Dendritic cell treated with granulocyte-macrophage colony-stimulating factor and Interleukin-4, amounts not matched to agents 40 ng/mL and 50 ng/mL, for 4 days (primary cell): ENCODE measurements at regions not wholly inside any gene's neighbourhood (a gene's known extent, or its start where the extent isn't known, plus 50 kb on each side); places are given as distances from the start of the nearest gene placed in this dataset.
"Not testable (repeated sequence)": the region's sequence is repeated elsewhere in the genome, so short reads cannot be mapped to it uniquely, and the experiment has no call there.

Experiments used
- H3K27ac Mint-ChIP-seq: one replicate; pipeline ENCODE4 v1.8.0; 2022; ENCODE audit warnings: mild to moderate bottlenecking, mixed read lengths
- H3K27me3 Mint-ChIP-seq: one replicate; pipeline ENCODE4 v1.8.0; 2022; ENCODE audit warnings: mild to moderate bottlenecking, mixed read lengths
- H3K36me3 Mint-ChIP-seq: one replicate; pipeline ENCODE4 v1.8.0; 2022; ENCODE audit warnings: low read depth, mixed read lengths
- H3K4me1 Mint-ChIP-seq: one replicate; pipeline ENCODE4 v1.8.0; 2022; ENCODE audit warnings: low read depth, mixed read lengths
- H3K4me3 Mint-ChIP-seq: one replicate; pipeline ENCODE4 v1.8.0; 2022; ENCODE audit warnings: mild to moderate bottlenecking, moderate library complexity, mixed read lengths
- H3K9me3 Mint-ChIP-seq: one replicate; pipeline ENCODE4 v1.8.0; 2022; ENCODE audit warnings: mixed read lengths
- intact Hi-C: fragments of 100-400 bp; cut with micrococcal nuclease; formaldehyde crosslinking; loops from one replicate; pipeline ENCODE4 v1.15.0; 2022

DNA sequence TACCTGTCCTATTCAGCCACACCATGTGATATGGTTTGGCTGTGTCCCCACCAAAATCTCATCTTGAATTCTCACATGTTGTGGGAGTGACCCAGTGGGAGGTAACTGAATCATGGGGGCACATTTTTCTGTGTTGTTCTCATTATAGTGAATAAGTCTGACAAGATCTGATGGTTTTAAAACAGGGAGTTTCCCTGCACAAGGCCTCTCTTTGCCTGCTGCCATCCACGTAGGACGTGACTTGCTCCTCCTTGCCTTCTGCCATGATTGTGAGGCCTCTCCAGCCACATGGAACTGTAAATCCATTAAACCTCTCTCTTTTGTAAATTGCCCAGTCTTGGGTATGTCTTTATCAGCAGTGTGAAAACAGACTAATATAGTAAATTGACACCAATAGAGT, 117.7 kb downstream of the ENC1 start:
- intact Hi-C loops, H3K4me3 Mint-ChIP-seq, H3K27me3 Mint-ChIP-seq, H3K36me3 Mint-ChIP-seq, H3K27ac Mint-ChIP-seq: not testable (repeated sequence)
- H3K4me1 Mint-ChIP-seq, result peaks cover 11% of the 10 kb centered on the region
- peaks cover 28% of the 10 kb centered on the region for H3K9me3 Mint-ChIP-seq

DNA sequence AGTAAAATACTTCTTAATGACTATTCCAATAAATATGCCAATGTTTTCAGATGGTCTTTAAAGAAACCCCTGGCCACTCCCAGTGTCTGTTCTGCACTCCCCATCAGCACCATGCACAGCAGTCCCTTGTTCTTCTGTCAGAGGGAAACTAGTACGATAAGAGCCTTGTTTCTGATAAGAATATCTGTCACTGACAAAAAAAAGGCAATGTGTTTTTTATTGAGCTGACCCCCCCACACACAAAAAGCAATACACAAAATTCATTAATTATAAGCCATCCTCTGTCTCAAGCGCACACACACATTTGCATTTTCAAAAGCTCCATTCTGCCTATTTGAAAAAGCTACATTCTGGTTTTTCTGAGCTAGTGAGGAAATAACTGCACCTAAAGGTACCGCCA, 119.1 kb downstream of the ENC1 start:
- H3K36me3 Mint-ChIP-seq, result no peaks in the 10 kb centered on the region
- no peak overlapping the region for H3K27ac Mint-ChIP-seq
- intact Hi-C loops, result no loop called here
- H3K27me3 Mint-ChIP-seq, result no peaks in the 10 kb centered on the region
- no peak overlapping the region for H3K4me3 Mint-ChIP-seq
- peaks cover 28% of the 10 kb centered on the region for H3K9me3 Mint-ChIP-seq
- no peaks in the 10 kb centered on the region for H3K4me1 Mint-ChIP-seq

DNA sequence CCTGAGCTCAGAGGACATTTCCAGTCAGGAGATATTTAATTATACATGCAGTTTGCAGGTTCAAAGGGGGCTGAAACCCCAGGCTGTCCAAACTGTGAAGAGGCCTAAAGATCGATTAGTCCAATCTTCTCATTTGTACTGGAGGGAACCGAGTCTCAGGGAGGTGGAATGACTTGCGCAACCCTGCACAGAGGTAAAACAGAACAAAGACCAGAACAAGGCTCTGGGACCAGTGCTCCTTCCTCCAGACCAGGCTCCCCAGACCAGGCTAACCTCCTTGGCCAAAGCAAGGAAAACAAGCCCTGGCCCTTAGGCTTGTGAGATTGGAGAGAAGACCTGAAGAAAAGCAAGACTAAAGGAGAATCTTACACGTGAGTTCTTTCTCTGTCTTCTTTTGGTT, 120.8 kb downstream of the ENC1 start:
- Mint-ChIP-seq H3K9me3 (peaks cover 21% of the 10 kb centered on the region), H3K4me1 (no peaks in the 10 kb centered on the region), H3K27me3 (no peaks in the 10 kb centered on the region), H3K27ac (no peak overlapping the region), H3K4me3 (no peak overlapping the region), H3K36me3 (no peaks in the 10 kb centered on the region)
- intact Hi-C loops, result no loop called here

DNA sequence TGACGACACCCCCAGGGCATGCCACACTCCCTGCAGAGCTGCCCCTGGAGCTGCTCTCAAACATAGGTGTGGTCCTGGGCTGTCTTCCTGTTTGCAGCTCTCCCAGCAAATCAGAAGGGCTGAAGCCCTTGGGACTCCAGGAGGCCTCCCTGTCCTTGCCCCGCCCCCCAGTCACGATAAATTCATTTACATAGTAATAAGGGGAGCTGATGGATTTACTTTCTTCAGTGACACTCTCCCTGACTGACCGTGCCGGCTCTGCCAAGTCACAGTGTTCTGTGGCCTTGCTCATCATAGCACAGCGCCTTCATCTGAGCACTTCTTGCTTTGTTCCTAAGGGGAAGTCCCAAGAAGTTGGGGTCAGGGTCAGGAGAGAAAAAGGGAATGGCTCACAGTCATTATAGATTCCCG, 121.4 kb downstream of the ENC1 start:
- Mint-ChIP-seq H3K36me3 (no peaks in the 10 kb centered on the region), H3K9me3 (peaks cover 16% of the 10 kb centered on the region), H3K27ac (no peak overlapping the region), H3K4me1 (no peaks in the 10 kb centered on the region), H3K27me3 (no peaks in the 10 kb centered on the region), H3K4me3 (no peak overlapping the region)
- intact Hi-C loops, result no loop called here

DNA sequence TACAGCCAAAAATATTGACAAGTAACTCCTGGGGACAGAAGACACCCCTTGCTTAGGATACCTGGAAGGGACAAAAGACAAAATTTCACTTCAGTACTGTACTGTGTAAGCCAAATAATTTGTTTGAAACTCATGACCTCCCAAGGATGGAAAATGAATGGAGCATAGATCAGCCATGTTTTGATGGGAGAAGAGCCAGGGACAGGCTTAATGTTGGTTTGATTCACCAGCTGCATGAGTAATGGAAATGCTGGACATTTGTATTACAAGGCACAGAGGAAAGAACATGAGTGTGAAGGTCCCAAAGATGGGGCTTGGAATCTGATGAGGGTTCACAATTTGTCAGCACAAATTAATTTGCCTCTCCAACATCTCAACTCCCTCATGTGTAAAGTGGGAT, 122.8 kb downstream of the ENC1 start:
- H3K36me3 Mint-ChIP-seq, result no peaks in the 10 kb centered on the region
- intact Hi-C loops, result no loop called here
- H3K27ac Mint-ChIP-seq, result no peak overlapping the region
- peaks cover 1% of the 10 kb centered on the region for H3K9me3 Mint-ChIP-seq
- no peak overlapping the region for H3K4me3 Mint-ChIP-seq
- H3K4me1 Mint-ChIP-seq, result no peaks in the 10 kb centered on the region
- H3K27me3 Mint-ChIP-seq, result no peaks in the 10 kb centered on the region

DNA sequence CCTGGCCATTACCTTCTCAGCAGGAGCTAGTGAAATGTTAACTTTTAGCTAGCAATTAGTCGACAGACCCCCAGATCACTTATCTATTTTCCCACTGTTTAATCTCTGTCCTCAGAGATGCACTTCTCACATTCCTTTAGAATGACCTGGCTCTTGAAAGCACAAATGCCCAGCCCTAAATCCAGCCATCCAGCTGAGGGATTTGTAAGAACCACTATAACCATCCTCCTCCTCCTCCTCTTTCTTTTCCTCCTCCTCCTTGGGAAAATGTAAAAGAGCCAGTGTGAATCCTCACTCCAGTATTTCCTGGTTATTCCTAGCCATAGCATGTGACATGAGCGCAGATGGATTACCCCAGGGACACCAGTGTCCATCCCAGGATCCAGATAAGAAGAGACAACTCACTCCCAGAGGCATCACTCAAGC, 124.3 kb downstream of the ENC1 start:
- Mint-ChIP-seq H3K4me3 (no peak overlapping the region), H3K27me3 (no peaks in the 10 kb centered on the region), H3K4me1 (no peaks in the 10 kb centered on the region), H3K9me3 (no peaks in the 10 kb centered on the region), H3K36me3 (no peaks in the 10 kb centered on the region), H3K27ac (no peak overlapping the region)
- intact Hi-C loops, result no loop called here

DNA sequence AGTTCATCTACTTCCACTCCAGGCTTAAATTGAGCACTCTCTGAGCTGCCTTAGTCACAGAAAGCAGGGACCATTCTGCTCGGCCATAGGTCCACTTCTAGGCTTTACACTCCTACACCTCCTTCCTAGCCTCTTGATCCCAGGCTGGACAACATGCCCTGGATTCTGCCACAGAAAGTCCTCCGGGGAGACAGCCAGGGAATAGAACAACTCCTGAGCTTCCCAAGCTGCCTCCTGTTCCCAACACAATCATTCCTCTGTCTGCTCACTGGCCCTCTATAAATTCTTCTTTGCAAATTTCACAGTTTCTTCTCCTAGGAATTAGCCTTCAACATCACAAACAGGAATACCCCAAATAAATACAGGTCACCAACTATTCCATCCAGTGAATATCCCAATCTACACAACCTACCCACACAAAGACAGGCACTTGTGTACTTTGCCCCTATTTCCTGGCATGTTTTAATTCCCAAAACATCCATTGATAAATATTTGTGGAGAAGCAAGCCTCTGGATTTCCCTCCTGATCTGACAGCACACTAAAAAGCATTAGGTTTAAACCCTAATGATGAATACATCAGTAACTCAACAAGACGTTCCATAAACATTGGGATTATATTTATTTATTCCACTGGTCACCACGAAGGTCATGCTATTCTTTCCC, 125.5 kb downstream of the ENC1 start:
- no peaks in the 10 kb centered on the region for H3K4me1 Mint-ChIP-seq
- no peaks in the 10 kb centered on the region for H3K9me3 Mint-ChIP-seq
- intact Hi-C loops, result no loop called here
- H3K27me3 Mint-ChIP-seq, result no peaks in the 10 kb centered on the region
- no peaks in the 10 kb centered on the region for H3K36me3 Mint-ChIP-seq
- no peak overlapping the region for H3K4me3 Mint-ChIP-seq
- no peak overlapping the region for H3K27ac Mint-ChIP-seq

DNA sequence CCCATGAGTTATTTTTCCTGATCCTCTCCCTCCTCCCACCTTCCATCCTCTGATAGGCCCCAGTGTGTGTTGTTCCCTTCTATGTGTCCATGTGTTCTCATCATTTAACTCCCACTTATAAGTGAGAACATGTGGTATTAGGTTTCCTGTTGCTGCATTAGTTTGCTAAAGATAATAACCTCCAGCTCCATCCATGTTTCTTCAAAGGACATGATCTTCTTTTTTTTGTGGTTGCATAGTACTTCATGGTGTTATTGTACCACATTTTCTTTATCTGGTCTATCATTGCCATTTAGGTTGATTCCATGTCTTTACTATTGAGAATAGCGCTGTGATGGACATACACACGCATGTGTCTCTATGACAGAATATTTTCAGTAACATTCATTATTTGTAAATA, 128.8 kb downstream of the ENC1 start:
- H3K9me3 Mint-ChIP-seq, H3K27ac Mint-ChIP-seq, H3K4me3 Mint-ChIP-seq, H3K4me1 Mint-ChIP-seq, H3K36me3 Mint-ChIP-seq, intact Hi-C loops, H3K27me3 Mint-ChIP-seq: not testable (repeated sequence)

DNA sequence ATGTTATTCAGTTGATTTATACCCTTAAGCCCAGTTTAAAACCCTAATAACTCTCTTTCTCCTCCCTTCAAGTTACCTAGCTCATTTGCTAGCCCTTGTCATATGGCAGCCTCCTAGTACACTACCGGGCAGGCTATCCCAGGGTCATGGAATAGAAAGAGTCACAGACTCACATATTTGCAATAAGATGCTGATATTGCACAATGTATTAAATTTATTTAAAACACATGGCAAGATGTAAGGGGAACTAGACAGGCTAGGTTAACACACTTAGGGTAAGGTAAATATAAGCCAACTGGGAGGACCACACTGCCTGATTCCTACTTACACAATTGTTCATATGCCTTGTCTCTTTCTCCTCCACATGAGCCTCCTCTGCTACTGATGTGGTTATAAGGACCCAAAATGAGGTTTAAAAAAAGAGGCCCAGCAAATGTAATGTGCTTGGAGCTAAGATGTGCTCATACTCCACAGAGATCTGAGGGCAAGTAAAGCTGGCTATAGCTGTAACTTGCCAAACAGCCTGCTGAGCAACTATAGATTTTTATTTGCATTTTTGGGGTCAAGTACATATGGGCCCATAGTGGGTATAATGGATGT, 130.0 kb downstream of the ENC1 start:
- H3K27ac Mint-ChIP-seq, result no peak overlapping the region

DNA sequence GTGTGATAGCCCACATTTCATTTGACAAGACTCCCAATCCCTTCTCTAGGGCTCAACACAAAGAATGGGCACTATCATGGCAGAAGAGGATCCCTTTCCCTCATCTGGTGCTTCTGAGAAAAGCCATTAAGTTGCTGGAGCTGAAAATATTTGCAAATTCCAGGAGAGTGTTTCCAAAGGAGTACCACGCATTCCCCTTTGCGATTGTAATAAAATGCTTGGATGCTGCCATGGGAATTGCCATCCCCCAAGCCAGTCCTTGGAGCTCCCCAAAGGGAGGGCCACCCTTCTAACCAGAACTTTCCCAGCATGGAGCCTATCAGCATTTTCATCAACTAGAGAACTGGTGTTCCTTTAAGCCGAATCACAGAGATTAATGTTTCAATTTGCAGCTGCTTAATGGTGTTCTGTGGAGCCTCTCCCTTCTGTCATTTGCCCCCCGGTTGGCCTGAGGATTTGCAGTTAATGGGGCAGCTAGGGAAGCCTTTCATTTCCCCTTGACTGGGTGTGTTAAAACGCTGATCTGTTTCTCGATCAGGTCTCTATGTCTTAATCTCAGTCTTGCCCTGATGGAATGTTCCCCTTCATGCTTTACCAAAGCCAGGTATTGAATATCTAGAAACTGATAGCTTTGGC, 133.0 kb downstream of the ENC1 start:
- no peaks in the 10 kb centered on the region for H3K27me3 Mint-ChIP-seq
- intact Hi-C loops, result no loop called here
- H3K4me3 Mint-ChIP-seq, result no peak overlapping the region
- no peaks in the 10 kb centered on the region for H3K4me1 Mint-ChIP-seq
- H3K36me3 Mint-ChIP-seq, result no peaks in the 10 kb centered on the region
- H3K9me3 Mint-ChIP-seq, result no peaks in the 10 kb centered on the region
- H3K27ac Mint-ChIP-seq, result no peak overlapping the region

More for the DNA sequence above, 130.0 kb downstream of the ENC1 start:
- Mint-ChIP-seq H3K27me3 (no peaks in the 10 kb centered on the region), H3K4me3 (no peak overlapping the region), H3K9me3 (no peaks in the 10 kb centered on the region), H3K4me1 (no peaks in the 10 kb centered on the region), H3K36me3 (no peaks in the 10 kb centered on the region)
- intact Hi-C loops, result no loop called here

DNA sequence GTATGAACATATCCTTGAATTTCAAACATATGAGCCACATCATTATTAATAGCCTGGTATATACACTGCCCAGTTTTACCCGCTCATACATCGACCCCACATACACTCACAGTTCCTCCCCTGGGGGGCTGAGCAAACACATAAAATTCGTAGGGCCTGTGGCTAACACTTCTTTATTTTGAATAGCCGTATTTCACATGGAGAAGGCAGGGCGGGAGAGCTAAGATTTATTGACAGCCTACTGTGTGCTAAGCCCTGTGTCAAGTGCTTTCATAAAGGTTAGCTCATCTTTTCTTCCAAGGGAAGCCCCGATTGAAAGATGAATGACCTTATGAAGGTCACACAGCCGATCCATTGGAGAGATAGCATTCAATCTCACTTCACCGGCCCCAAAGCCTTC, 134.4 kb downstream of the ENC1 start:
- no peaks in the 10 kb centered on the region for H3K27me3 Mint-ChIP-seq
- no peaks in the 10 kb centered on the region for H3K36me3 Mint-ChIP-seq
- no peak overlapping the region for H3K27ac Mint-ChIP-seq
- intact Hi-C loops, result no loop called here
- no peaks in the 10 kb centered on the region for H3K4me1 Mint-ChIP-seq
- no peak overlapping the region for H3K4me3 Mint-ChIP-seq
- no peaks in the 10 kb centered on the region for H3K9me3 Mint-ChIP-seq

DNA sequence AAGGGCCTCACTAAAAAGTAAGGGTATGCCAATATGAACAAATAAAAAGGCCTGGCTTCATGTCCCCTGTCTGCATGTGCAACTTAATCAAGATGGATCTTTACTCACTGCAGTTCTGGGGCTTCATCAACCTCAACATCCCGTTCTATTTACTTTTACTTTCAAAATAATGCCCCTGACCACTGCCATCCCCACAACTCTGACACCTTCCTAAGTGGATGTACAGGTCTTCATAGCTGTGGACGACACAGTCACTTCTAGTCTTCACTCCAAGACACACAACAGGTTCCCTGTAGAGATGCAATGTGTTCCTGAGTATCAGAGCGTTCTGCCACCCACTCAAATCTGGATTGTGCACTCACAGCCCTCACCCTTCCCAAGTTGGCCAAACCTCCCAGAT, 136.1 kb downstream of the ENC1 start:
- intact Hi-C loops, result no loop called here

DNA sequence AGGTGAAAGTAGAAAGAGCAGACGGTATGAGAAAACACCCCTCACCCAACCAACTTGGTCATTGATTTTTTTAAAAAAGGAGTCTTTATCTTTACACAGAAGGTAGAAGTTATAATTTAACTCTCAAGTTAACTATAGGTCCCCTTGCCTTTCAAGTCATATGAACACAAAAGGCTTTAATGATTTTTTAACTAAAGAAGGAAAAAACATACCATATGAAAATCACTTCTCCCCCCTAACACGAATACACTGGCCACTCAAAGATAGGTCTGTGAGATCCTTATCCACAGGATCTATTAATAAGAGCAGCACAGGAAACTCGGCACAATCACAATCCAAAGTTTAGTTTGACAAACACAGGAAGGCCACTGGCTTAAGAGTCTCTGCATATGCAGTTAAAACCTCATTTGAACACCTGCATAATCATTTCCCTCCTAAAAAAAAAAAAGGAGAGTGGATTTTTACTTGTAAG, 138.0 kb downstream of the ENC1 start:
- Mint-ChIP-seq H3K4me3 (no peak overlapping the region), H3K27me3 (no peaks in the 10 kb centered on the region), H3K27ac (no peak overlapping the region), H3K9me3 (no peaks in the 10 kb centered on the region), H3K4me1 (no peaks in the 10 kb centered on the region), H3K36me3 (no peaks in the 10 kb centered on the region)
- intact Hi-C loops, result no loop called here

More for the DNA sequence above, 136.1 kb downstream of the ENC1 start:
- H3K27ac Mint-ChIP-seq, result no peak overlapping the region
- no peaks in the 10 kb centered on the region for H3K9me3 Mint-ChIP-seq
- H3K4me1 Mint-ChIP-seq, result no peaks in the 10 kb centered on the region
- no peaks in the 10 kb centered on the region for H3K27me3 Mint-ChIP-seq
- no peaks in the 10 kb centered on the region for H3K36me3 Mint-ChIP-seq
- no peak overlapping the region for H3K4me3 Mint-ChIP-seq

DNA sequence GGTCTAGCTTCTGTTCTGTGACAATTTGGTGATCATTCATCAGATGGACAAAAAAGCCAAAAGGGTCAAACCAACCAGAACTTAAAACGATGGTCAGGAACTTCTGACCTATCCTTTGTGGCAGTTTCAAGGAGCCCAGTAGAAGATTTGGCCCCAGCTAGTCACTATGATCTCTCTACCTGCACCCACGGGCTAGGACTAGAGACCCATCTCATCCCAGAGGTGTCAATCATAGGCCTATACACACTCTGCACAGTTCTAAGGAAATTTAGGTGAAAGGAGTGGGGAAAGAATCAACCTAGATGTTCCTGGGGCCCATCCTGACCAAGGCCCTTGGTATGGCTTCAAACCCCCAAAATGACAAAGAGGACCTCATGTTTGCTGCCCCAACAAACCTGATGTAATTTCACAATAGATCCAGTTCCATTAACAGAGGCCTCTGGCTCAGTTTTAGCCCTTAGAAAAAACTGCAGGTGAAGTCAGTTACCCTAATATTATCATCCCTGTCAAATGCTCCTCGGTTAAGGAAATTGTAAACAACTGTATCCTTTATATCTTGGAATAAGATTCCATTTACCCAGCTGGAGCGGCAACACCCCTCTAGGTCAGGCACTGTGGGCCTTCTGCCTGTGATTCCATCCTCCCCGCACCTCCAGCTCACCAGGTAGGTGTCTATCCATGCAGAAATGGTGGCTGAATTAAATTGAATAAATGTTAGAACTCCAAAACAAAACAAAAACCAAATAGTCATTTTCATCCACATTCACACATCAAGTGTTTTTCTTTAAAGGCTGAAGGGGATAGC, 138.7 kb downstream of the ENC1 start:
- Mint-ChIP-seq H3K27me3 (no peaks in the 10 kb centered on the region), H3K27ac (no peak overlapping the region), H3K9me3 (no peaks in the 10 kb centered on the region), H3K4me1 (no peaks in the 10 kb centered on the region), H3K4me3 (no peak overlapping the region), H3K36me3 (no peaks in the 10 kb centered on the region)
- intact Hi-C loops, result no loop called here
